ENCODE measurements at regions not wholly inside any gene's neighbourhood (a gene's known extent, or its start where the extent isn't known, plus 50 kb on each side); places are given as distances from the start of the nearest gene placed in this dataset.

- TF ChIP-seq CTCF (conservative IDR thresholded peaks at IDR 0.05; ENCODE audit: low read depth, low read length): no peak
- no peak for TF ChIP-seq EZH2 (IDR thresholded peaks at IDR 0.05; ENCODE audit: borderline replicate concordance, low read depth, low read length, poor library complexity, severe bottlenecking)
Measured at GRCh38 chrX:143121477-143121876, 95.7 kb downstream of the SPANXN4 start.

Measured in A673 (cell line).